Trophoblast cell (in vitro differentiated cells and primary cell): ENCODE measurements at regions not wholly inside any gene's neighbourhood (a gene's known extent, or its start where the extent isn't known, plus 50 kb on each side); places are given as distances from the start of the nearest gene placed in this dataset.

Experiments
- DNase-seq, 2 donors: peaks; one replicate each; pipeline ENCODE4 v3.0.0-alpha.2; 2016
- H2AFZ ChIP-seq: 2 replicates; pipeline ENCODE4 v1.6.1; 2013; ENCODE audit warnings: low read length, moderate library complexity, mild to moderate bottlenecking; ENCODE audit not compliant: insufficient read depth, poor library complexity
- H2AK5ac ChIP-seq: 2 replicates; pipeline ENCODE4 v1.6.1; 2013; ENCODE audit warnings: mild to moderate bottlenecking, low read length
- H2BK120ac ChIP-seq: 2 replicates; pipeline ENCODE4 v1.6.1; 2013; ENCODE audit warnings: low read length, mild to moderate bottlenecking, moderate library complexity; ENCODE audit not compliant: insufficient read depth, poor library complexity
- H2BK12ac ChIP-seq: 2 replicates; pipeline ENCODE4 v1.6.1; 2013; ENCODE audit warnings: mild to moderate bottlenecking, low read length, moderate library complexity
- H2BK5ac ChIP-seq: 2 replicates; pipeline ENCODE4 v1.6.1; 2013; ENCODE audit warnings: low read length, low read depth, moderate library complexity, mild to moderate bottlenecking; ENCODE audit not compliant: poor library complexity
- H3K14ac ChIP-seq: 2 replicates; pipeline ENCODE4 v1.6.1; 2013; ENCODE audit warnings: mild to moderate bottlenecking, low read length
- H3K18ac ChIP-seq: 2 replicates; pipeline ENCODE4 v1.6.1; 2013; ENCODE audit warnings: mild to moderate bottlenecking, low read length
- H3K23ac ChIP-seq: 2 replicates; pipeline ENCODE4 v1.6.1; 2013; ENCODE audit warnings: low read length
- H3K27ac ChIP-seq: 2 replicates; pipeline ENCODE4 v1.5.1; 2013; ENCODE audit warnings: low read depth, mild to moderate bottlenecking, inconsistent platforms, low read length, moderate library complexity
- H3K27me3 ChIP-seq: 2 replicates; pipeline ENCODE4 v1.6.1; 2013; ENCODE audit warnings: inconsistent platforms, mild to moderate bottlenecking, low read length, moderate library complexity; ENCODE audit not compliant: insufficient read depth
- H3K36me3 ChIP-seq, 2 experiments: 1 replicate in 1 of 2; 2 replicates in 1 of 2; pipeline ENCODE4 v1.6.1; 2013; ENCODE audit warnings: low read length in 2 of 2, mild to moderate bottlenecking in 2 of 2, moderate library complexity in 1 of 2; ENCODE audit not compliant: insufficient read depth in 2 of 2, control insufficient read depth in 1 of 2
- H3K4ac ChIP-seq: 2 replicates; pipeline ENCODE4 v1.6.1; 2013; ENCODE audit warnings: low read depth, mild to moderate bottlenecking, low read length, moderate library complexity
- H3K4me1 ChIP-seq, 2 experiments: 1 replicate in 1 of 2; 2 replicates in 1 of 2; pipeline ENCODE4 v1.6.1; 2013; ENCODE audit warnings: low read length in 2 of 2, mild to moderate bottlenecking in 2 of 2, moderate library complexity in 1 of 2; ENCODE audit not compliant: insufficient read depth in 2 of 2, control insufficient read depth in 1 of 2
- H3K4me2 ChIP-seq: 2 replicates; pipeline ENCODE4 v1.6.1; 2013; ENCODE audit warnings: inconsistent platforms, mild to moderate bottlenecking, low read length, moderate library complexity
- H3K4me3 ChIP-seq: 2 replicates; pipeline ENCODE4 v1.5.1; 2013; ENCODE audit warnings: mild to moderate bottlenecking, low read depth, low read length, inconsistent platforms
- H3K79me1 ChIP-seq: one replicate; pipeline ENCODE4 v1.6.1; 2013; ENCODE audit warnings: low read length
- H3K79me2 ChIP-seq: 2 replicates; pipeline ENCODE4 v1.6.1; 2013; ENCODE audit warnings: low read length, mild to moderate bottlenecking; ENCODE audit not compliant: control insufficient read depth, insufficient read depth, poor library complexity
- H3K9ac ChIP-seq: 2 replicates; pipeline ENCODE4 v1.6.1; 2013; ENCODE audit warnings: mild to moderate bottlenecking, low read length
- H3K9me3 ChIP-seq: 2 replicates; pipeline ENCODE4 v1.6.1; 2013; ENCODE audit warnings: low read depth, mild to moderate bottlenecking, control low read depth, inconsistent platforms, low read length; ENCODE audit not compliant: insufficient read depth
- H4K12ac ChIP-seq: 2 replicates; pipeline ENCODE4 v1.6.1; 2013; ENCODE audit warnings: low read depth, mild to moderate bottlenecking, low read length, moderate library complexity
- H4K8ac ChIP-seq: 2 replicates; pipeline ENCODE4 v1.6.1; 2013; ENCODE audit warnings: low read depth, mild to moderate bottlenecking, low read length, moderate library complexity
- H4K91ac ChIP-seq: one replicate; pipeline ENCODE4 v1.6.1; 2013; ENCODE audit warnings: low read depth, mild to moderate bottlenecking, low read length, moderate library complexity
- WGBS: extraction: QIAGEN DNeasy Blood & Tissue Kit; methylation state at CpG from one replicate; pipeline ENCODE4 v1.1.7; 2013; ENCODE audit warnings: missing lambda C conversion rate; ENCODE audit not compliant: insufficient read length, insufficient coverage; ENCODE audit errors: extremely low coverage; 5-methylcytosine and 5-hydroxymethylcytosine counted together

DNA sequence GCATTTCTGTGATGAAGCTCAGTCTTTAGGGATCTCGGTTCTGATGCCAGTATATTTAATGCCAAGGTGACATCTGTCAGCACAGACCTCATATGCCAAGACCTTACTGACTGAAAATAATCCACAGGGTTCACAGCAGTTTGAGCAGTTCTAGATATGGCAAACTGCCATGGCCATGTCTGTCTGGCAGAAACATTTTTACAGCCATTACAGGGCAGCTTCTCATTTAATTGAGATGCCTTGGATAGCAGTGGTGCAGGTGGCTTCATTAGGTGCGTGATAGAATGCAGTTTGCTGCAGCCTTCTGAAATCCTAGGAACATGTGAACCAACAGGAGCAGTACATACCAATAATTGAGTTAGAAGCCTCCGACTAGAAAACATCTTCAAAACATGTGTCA, 510.6 kb downstream of the XIRP2 start:
- Histone ChIP-seq H3K79me2 (no peaks in the 10 kb centered on the region), H3K79me1 (no peaks in the 10 kb centered on the region)

GRCh38 chr2:167388901-167389300, 500.6 kb downstream of the XIRP2 start:
- Histone ChIP-seq H2BK5ac (no peak overlapping the region), H3K4ac (no peak overlapping the region)

More for the DNA sequence above, 510.6 kb downstream of the XIRP2 start:
- Histone ChIP-seq H3K4me3 (no peak overlapping the region), H2AFZ (no peak overlapping the region), H2BK12ac (no peak overlapping the region), H4K8ac (no peak overlapping the region), H3K14ac (no peak overlapping the region), H3K9ac (no peak overlapping the region), H3K4ac (no peak overlapping the region), H3K36me3 (no peaks in the 10 kb centered on the region), H3K4me2 (no peak overlapping the region), H3K23ac (no peak overlapping the region), H3K27ac (no peak overlapping the region), H3K27me3 (no peaks in the 10 kb centered on the region), H2AK5ac (no peak overlapping the region), H2BK5ac (no peak overlapping the region), H3K4me1 (no peaks in the 10 kb centered on the region), H2BK120ac (no peak overlapping the region), H3K9me3 (no peaks in the 10 kb centered on the region), H4K12ac (no peak overlapping the region), H3K18ac (no peak overlapping the region), H4K91ac (no peak overlapping the region)
- no peak for DNase-seq
- WGBS, result no CpG with 5 or more reads among the region's 3 CpGs

GRCh38 chr2:167388497-167388896, 500.2 kb downstream of the XIRP2 start:
- H3K4me2 ChIP-seq, result no peak overlapping the region
- WGBS, result no CpG with 5 or more reads among the region's 2 CpGs
- H4K8ac ChIP-seq, result no peak overlapping the region
- no peak overlapping the region for H3K27ac ChIP-seq
- DNase-seq, result no peak
- no peaks in the 10 kb centered on the region for H3K79me2 ChIP-seq
- no peak overlapping the region for H2BK5ac ChIP-seq
- H3K27me3 ChIP-seq, result no peaks in the 10 kb centered on the region
- H3K36me3 ChIP-seq, result no peaks in the 10 kb centered on the region
- H3K9ac ChIP-seq, result no peak overlapping the region
- no peak overlapping the region for H2AFZ ChIP-seq
- H4K91ac ChIP-seq, result no peak overlapping the region
- H4K12ac ChIP-seq, result no peak overlapping the region
- no peak overlapping the region for H3K18ac ChIP-seq
- no peak overlapping the region for H3K23ac ChIP-seq
- no peaks in the 10 kb centered on the region for H3K79me1 ChIP-seq
- no peak overlapping the region for H2BK12ac ChIP-seq
- no peak overlapping the region for H3K4ac ChIP-seq
- H3K14ac ChIP-seq, result no peak overlapping the region
- no peak overlapping the region for H2BK120ac ChIP-seq
- no peaks in the 10 kb centered on the region for H3K4me1 ChIP-seq
- no peak overlapping the region for H3K4me3 ChIP-seq
- no peak overlapping the region for H2AK5ac ChIP-seq
- no peaks in the 10 kb centered on the region for H3K9me3 ChIP-seq

More at GRCh38 chr2:167388901-167389300, 500.6 kb downstream of the XIRP2 start:
- H3K23ac ChIP-seq, result no peak overlapping the region
- H3K27ac ChIP-seq, result no peak overlapping the region
- no peaks in the 10 kb centered on the region for H3K36me3 ChIP-seq
- H2AK5ac ChIP-seq, result no peak overlapping the region
- H3K4me3 ChIP-seq, result no peak overlapping the region
- no peak overlapping the region for H4K8ac ChIP-seq
- no CpG with 5 or more reads among the region's 1 CpG for WGBS
- H3K9ac ChIP-seq, result no peak overlapping the region
- no peaks in the 10 kb centered on the region for H3K27me3 ChIP-seq
- H3K79me1 ChIP-seq, result no peaks in the 10 kb centered on the region
- H3K14ac ChIP-seq, result no peak overlapping the region
- H3K4me1 ChIP-seq, result no peaks in the 10 kb centered on the region
- H3K79me2 ChIP-seq, result no peaks in the 10 kb centered on the region
- H2AFZ ChIP-seq, result no peak overlapping the region
- no peak overlapping the region for H4K12ac ChIP-seq
- no peak overlapping the region for H3K18ac ChIP-seq
- no peak overlapping the region for H4K91ac ChIP-seq
- H3K4me2 ChIP-seq, result no peak overlapping the region
- no peaks in the 10 kb centered on the region for H3K9me3 ChIP-seq
- H2BK120ac ChIP-seq, result no peak overlapping the region
- no peak for DNase-seq
- H2BK12ac ChIP-seq, result no peak overlapping the region

DNA sequence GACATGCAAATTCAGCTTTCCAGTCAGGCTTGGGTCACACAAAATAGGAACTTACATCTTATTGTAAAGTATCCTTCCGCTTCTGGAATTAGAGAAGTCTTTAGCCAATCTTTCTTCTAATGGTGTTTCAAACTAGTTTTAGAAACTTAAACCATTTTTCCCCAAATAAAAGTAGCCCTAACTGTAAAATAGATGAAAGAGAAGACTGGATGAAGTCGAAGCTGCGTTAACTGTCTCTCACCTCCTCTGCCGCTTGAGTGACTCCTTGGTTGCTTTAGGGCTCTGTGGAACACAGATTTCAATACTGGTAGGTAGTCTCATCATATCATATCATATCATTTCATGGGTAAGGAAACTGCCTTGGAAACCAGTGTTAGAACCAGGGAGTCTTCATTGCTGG, 498.4 kb downstream of the XIRP2 start:
- H3K27ac ChIP-seq, result no peak overlapping the region

More for the DNA sequence above, 498.4 kb downstream of the XIRP2 start:
- DNase-seq, result no peak
- H3K23ac ChIP-seq, result no peak overlapping the region
- no peak overlapping the region for H4K8ac ChIP-seq
- no peak overlapping the region for H3K4me3 ChIP-seq
- no peaks in the 10 kb centered on the region for H3K79me2 ChIP-seq
- no peak overlapping the region for H2AFZ ChIP-seq
- H3K4me2 ChIP-seq, result no peak overlapping the region
- no peaks in the 10 kb centered on the region for H3K9me3 ChIP-seq
- H3K9ac ChIP-seq, result no peak overlapping the region
- H3K14ac ChIP-seq, result no peak overlapping the region
- H3K36me3 ChIP-seq, result no peaks in the 10 kb centered on the region
- no peak overlapping the region for H2BK120ac ChIP-seq
- no peaks in the 10 kb centered on the region for H3K27me3 ChIP-seq
- H3K18ac ChIP-seq, result no peak overlapping the region
- H2BK5ac ChIP-seq, result no peak overlapping the region
- no peaks in the 10 kb centered on the region for H3K79me1 ChIP-seq
- H2BK12ac ChIP-seq, result no peak overlapping the region
- no peak overlapping the region for H2AK5ac ChIP-seq
- WGBS, result no CpG with 5 or more reads among the region's 4 CpGs
- H4K12ac ChIP-seq, result no peak overlapping the region
- H3K4me1 ChIP-seq, result no peaks in the 10 kb centered on the region
- no peak overlapping the region for H3K4ac ChIP-seq
- H4K91ac ChIP-seq, result no peak overlapping the region
